OCI-LY3 (cell line): ENCODE measurements at regions not wholly inside any gene's neighbourhood (a gene's known extent, or its start where the extent isn't known, plus 50 kb on each side); places are given as distances from the start of the nearest gene placed in this dataset.

Experiments
- CTCF ChIP-seq: fragments of 200-600, 300-600 bp; sonication (generic); IDR thresholded peaks from 2 replicates; pipeline ENCODE4 v1.5.1; 2014; ENCODE audit warnings: antibody characterized with exemption, low read length, low read depth
- EZH2phosphoT487 ChIP-seq: fragments of 200-600 bp; shearing (Covaris generic); IDR thresholded peaks from 2 replicates; pipeline ENCODE4 v1.6.1; 2018; ENCODE audit warnings: antibody characterized with exemption, mixed run types, low read depth

GRCh38 chr11:80515097-80515496 is 1074.3 kb upstream of the TENM4 start:
- TF ChIP-seq CTCF, result no peak
- TF ChIP-seq EZH2phosphoT487, result no peak
